WERI-Rb-1 (cell line): ENCODE measurements at regions not wholly inside any gene's neighbourhood (a gene's known extent, or its start where the extent isn't known, plus 50 kb on each side); places are given as distances from the start of the nearest gene placed in this dataset.
"Not testable (repeated sequence)": the region's sequence is repeated elsewhere in the genome, so short reads cannot be mapped to it uniquely, and the experiment has no call there.

Source experiments
- DNase-seq: peaks from one replicate; pipeline ENCODE4 v3.0.0-alpha.2; 2020
- H3K27ac ChIP-seq: fragments of 250-450 bp; sonication (Bioruptor Pico); 2 replicates; pipeline ENCODE4 v1.5.1; 2020; ENCODE audit warnings: mild to moderate bottlenecking, moderate library complexity
- H3K27me3 ChIP-seq: fragments of 250-450 bp; sonication (Bioruptor Pico); 2 replicates; pipeline ENCODE4 v1.5.1; 2021; ENCODE audit warnings: mild to moderate bottlenecking, low read depth, moderate library complexity; ENCODE audit not compliant: insufficient read depth, severe bottlenecking
- H3K36me3 ChIP-seq: fragments of 250-450 bp; sonication (Bioruptor Pico); 2 replicates; pipeline ENCODE4 v1.5.1; 2020; ENCODE audit warnings: mild to moderate bottlenecking, moderate library complexity
- H3K4me3 ChIP-seq: 2 replicates; pipeline ENCODE4 v1.5.1; 2011; ENCODE audit warnings: low read depth, mild to moderate bottlenecking, control low read depth, low read length
- H3K9me3 ChIP-seq: fragments of 250-450 bp; sonication (Bioruptor Pico); 2 replicates; pipeline ENCODE4 v1.5.1; 2021; ENCODE audit warnings: mild to moderate bottlenecking, moderate library complexity; ENCODE audit not compliant: severe bottlenecking
- CTCF ChIP-seq: IDR thresholded peaks from 2 replicates; pipeline ENCODE4 v1.5.1; 2011; ENCODE audit warnings: low read depth, mild to moderate bottlenecking, control low read depth, inconsistent platforms, low read length

DNA sequence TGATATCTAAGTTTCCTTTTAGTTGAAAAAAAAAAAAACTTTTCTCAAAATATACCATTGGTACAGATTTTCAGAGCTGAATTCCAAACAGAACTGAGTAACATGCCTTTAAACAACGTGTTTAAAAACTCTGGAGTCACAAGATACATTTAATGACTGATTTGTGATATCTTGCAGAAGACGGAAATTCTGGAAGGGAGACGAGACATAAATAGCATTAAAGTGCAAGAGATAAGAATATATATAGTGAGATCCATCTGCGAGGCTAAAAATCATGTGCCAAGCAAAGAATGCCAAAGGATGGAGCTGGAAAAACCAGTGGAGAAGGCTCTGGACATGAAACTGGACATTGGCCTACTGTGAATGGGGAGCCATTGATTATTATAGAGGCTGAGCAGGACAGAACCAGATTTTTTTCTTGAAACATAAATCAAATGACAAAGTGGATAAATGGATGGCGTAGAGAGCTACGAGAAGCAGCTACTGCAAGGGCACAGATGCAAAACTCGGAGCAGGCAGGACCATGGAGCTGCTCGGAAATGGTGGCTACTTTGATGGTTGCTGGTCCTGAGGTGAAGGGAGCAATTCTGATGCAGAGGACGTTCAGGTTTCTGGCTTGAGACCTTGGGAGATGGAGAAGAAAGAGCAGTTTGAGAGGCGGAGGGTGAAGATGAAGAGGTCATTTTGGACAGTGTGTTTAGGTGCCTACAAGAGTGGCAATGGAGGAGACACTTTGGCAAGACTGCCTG, 88.8 kb downstream of the CPN2 start:
- Histone ChIP-seq H3K9me3 (no peaks in the 10 kb centered on the region), H3K4me3 (no peak overlapping the region), H3K27ac (no peak overlapping the region), H3K36me3 (no peaks in the 10 kb centered on the region), H3K27me3 (no peaks in the 10 kb centered on the region)
- DNase-seq = no peak
- no peak for TF ChIP-seq CTCF

GRCh38 chr3:194262925-194263305, 88.2 kb downstream of the CPN2 start:
- H3K36me3 ChIP-seq = no peaks in the 10 kb centered on the region
- no peak for TF ChIP-seq CTCF
- H3K4me3 ChIP-seq = no peak overlapping the region
- no peaks in the 10 kb centered on the region for H3K9me3 ChIP-seq
- H3K27ac ChIP-seq = no peak overlapping the region
- no peak for DNase-seq
- H3K27me3 ChIP-seq = no peaks in the 10 kb centered on the region

DNA sequence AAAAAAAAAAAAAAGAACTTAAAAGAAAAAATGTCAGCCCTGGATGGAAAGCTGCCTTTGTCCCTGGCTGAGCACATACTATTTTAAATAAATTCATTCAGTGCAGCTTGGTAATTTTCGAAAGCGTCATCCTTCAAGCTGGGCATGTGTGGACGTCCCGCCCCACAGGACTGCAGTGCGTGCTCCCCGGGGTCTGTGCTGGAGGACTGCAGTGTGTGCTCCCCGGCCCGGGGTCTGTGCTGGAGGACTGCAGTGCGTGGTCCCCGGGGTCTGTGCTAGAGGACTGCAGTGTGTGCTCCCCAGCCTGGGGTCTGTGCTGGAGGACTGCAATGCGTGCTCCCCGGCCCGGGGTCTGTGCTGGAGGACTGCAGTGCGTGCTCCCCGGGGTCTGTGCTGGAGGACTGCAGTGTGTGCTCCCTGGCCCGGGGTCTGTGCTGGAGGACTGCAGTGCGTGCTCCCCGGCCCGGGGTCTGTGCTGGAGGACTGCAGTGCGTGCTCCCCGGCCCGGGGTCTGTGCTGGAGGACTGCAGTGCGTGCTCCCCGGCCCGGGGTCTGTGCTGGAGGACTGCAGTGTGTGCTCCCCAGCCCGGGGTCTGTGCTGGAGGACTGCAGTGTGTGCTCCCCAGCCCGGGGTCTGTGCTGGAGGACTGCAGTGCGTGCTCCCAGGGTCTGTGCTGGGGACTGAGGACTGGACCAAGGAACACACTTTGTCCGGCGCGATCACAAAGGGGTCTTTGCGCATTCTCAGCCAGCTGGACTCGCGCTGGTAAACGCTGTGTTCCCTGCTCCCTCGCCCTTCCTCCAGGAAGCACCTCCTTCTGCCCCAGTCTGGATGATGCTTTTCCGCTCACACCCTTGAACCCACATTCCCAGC, 86.3 kb downstream of the CPN2 start:
- not testable (repeated sequence) for DNase-seq, H3K27me3 ChIP-seq, H3K9me3 ChIP-seq, H3K36me3 ChIP-seq, H3K27ac ChIP-seq, H3K4me3 ChIP-seq

- no peak for DNase-seq
Observed at GRCh38 chr3:194265505-194265892, 85.6 kb downstream of the CPN2 start.

DNA sequence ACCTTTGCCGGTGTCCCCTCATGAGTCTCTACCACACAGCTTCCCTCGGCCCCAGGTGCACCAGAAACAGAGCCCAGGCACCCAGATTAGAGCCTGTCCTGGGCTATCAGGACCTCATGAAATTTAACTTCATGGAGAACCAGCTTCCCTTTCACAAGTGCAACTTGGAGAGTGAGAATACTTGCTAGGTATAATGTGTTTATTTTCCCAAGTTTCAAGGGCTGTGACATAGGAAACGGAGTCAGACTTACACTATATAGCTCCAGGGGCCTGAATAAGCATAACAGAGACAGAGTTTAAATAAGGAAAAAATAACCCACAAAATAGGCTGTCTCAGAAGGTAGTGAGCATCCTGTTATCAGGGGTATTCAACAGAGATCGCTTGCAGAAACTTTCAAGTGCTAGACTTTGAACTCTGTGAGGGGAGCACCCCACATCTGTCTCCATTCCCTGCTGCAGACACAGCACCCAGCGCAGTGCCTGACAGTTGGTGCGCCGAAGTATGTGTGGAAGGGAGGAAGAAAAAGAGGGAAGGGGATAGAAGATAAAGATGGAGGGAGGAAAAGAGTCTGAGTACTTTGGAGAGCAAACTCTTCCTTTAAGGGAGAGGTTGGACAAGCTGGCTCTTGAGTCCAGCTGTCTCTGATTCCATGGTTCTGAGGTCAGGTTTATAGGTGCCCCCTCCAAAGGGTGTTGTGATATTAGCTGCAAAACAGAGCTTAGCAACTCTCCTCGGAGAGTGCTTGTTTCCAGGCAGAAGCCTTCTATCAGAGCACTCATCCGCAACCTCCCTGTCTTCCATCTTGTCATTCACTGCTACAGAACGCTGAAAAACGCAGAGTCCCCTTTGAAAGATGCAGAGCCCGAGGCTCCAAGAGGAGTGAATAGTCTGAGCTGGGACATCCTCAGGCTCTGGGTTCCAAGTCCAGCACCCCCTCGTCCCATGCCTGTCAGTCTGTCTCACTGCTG, 84.8 kb downstream of the CPN2 start:
- Histone ChIP-seq H3K9me3 (no peaks in the 10 kb centered on the region), H3K27ac (no peak overlapping the region), H3K27me3 (no peaks in the 10 kb centered on the region), H3K4me3 (no peak overlapping the region), H3K36me3 (no peaks in the 10 kb centered on the region)
- no peak for DNase-seq
- no peak for TF ChIP-seq CTCF

More at GRCh38 chr3:194265505-194265892, 85.6 kb downstream of the CPN2 start:
- H3K36me3 ChIP-seq = no peaks in the 10 kb centered on the region
- TF ChIP-seq CTCF = no peak
- H3K4me3 ChIP-seq = no peak overlapping the region
- H3K27me3 ChIP-seq = no peaks in the 10 kb centered on the region
- H3K9me3 ChIP-seq = no peaks in the 10 kb centered on the region
- no peak overlapping the region for H3K27ac ChIP-seq
